IgD-negative memory B cell (primary cell): ENCODE measurements at regions not wholly inside any gene's neighbourhood (a gene's known extent, or its start where the extent isn't known, plus 50 kb on each side); places are given as distances from the start of the nearest gene placed in this dataset.

Source experiments
- H3K27ac Mint-ChIP-seq, 3 donors: one replicate each; pipeline ENCODE4 v1.8.0; 2020 to 2022; ENCODE audit warnings: mild to moderate bottlenecking in 3 of 3, mixed read lengths in 3 of 3, moderate library complexity in 1 of 3
- H3K27me3 Mint-ChIP-seq: one replicate; pipeline ENCODE4 v1.8.0; 2021; ENCODE audit warnings: mixed read lengths
- H3K36me3 Mint-ChIP-seq: one replicate; pipeline ENCODE4 v1.8.0; 2020; ENCODE audit warnings: mild to moderate bottlenecking, mixed read lengths
- H3K4me1 Mint-ChIP-seq, 3 donors: one replicate each; pipeline ENCODE4 v1.8.0; 2020 to 2022; ENCODE audit warnings: mixed read lengths in 3 of 3, mild to moderate bottlenecking in 1 of 3
- H3K4me3 Mint-ChIP-seq, 4 donors: one replicate each; pipeline ENCODE4 v1.8.0; 2020 to 2022; ENCODE audit warnings: mild to moderate bottlenecking in 4 of 4, mixed read lengths in 4 of 4, moderate library complexity in 3 of 4
- H3K9me3 Mint-ChIP-seq, 3 donors: one replicate each; pipeline ENCODE4 v1.8.0; 2020 to 2021; ENCODE audit warnings: mixed read lengths in 3 of 3, mild to moderate bottlenecking in 1 of 3

- Mint-ChIP-seq H3K4me1 (no peaks in the 10 kb centered on the region), H3K27ac (no peak overlapping the region), H3K4me3 (no peak overlapping the region), H3K27me3 (no peaks in the 10 kb centered on the region), H3K36me3 (no peaks in the 10 kb centered on the region), H3K9me3 (peaks cover under 1 to 7% (median 2%) of the 10 kb centered on the region in 3 donors)
Observed at GRCh38 chr4:31617667-31618066, 897.5 kb downstream of the PCDH7 start.

GRCh38 chr4:31620476-31620875 is 900.3 kb downstream of the PCDH7 start:
- H3K4me3 Mint-ChIP-seq: no peak overlapping the region
- peaks cover 3 to 6% (median 4%) of the 10 kb centered on the region in 3 donors for H3K9me3 Mint-ChIP-seq
- no peaks in the 10 kb centered on the region for H3K27me3 Mint-ChIP-seq
- H3K27ac Mint-ChIP-seq: no peak overlapping the region
- H3K36me3 Mint-ChIP-seq: no peaks in the 10 kb centered on the region
- H3K4me1 Mint-ChIP-seq: no peaks in the 10 kb centered on the region

- Mint-ChIP-seq H3K9me3 (peaks cover 0 to 8% (median 3%) of the 10 kb centered on the region in 3 donors), H3K36me3 (no peaks in the 10 kb centered on the region), H3K27me3 (no peaks in the 10 kb centered on the region), H3K4me3 (no peak overlapping the region), H3K4me1 (no peaks in the 10 kb centered on the region), H3K27ac (no peak overlapping the region)
Observed at GRCh38 chr4:31645236-31645635, 925.1 kb downstream of the PCDH7 start.

GRCh38 chr4:31647786-31648185 is 927.6 kb downstream of the PCDH7 start:
- Mint-ChIP-seq H3K4me3 (no peak overlapping the region), H3K9me3 (peaks cover 0 to 8% (median 3%) of the 10 kb centered on the region in 3 donors), H3K36me3 (no peaks in the 10 kb centered on the region), H3K27ac (no peak overlapping the region), H3K27me3 (no peaks in the 10 kb centered on the region), H3K4me1 (no peaks in the 10 kb centered on the region)

GRCh38 chr4:31649878-31650277 is 929.7 kb downstream of the PCDH7 start:
- Mint-ChIP-seq H3K4me3 (no peak overlapping the region), H3K4me1 (no peaks in the 10 kb centered on the region), H3K9me3 (peaks cover 0 to 6% (median 0%) of the 10 kb centered on the region in 3 donors), H3K27me3 (no peaks in the 10 kb centered on the region), H3K27ac (no peak overlapping the region), H3K36me3 (no peaks in the 10 kb centered on the region)

GRCh38 chr4:31651541-31651940 is 931.4 kb downstream of the PCDH7 start:
- Mint-ChIP-seq H3K27ac (no peak overlapping the region), H3K4me3 (no peak overlapping the region), H3K4me1 (no peaks in the 10 kb centered on the region), H3K27me3 (no peaks in the 10 kb centered on the region), H3K9me3 (peaks cover 0 to 6% (median 0%) of the 10 kb centered on the region in 3 donors), H3K36me3 (no peaks in the 10 kb centered on the region)

- Mint-ChIP-seq H3K27ac (no peak overlapping the region), H3K9me3 (peaks cover 0 to 3% (median 2%) of the 10 kb centered on the region in 3 donors), H3K27me3 (no peaks in the 10 kb centered on the region), H3K4me1 (no peaks in the 10 kb centered on the region), H3K4me3 (no peak overlapping the region), H3K36me3 (no peaks in the 10 kb centered on the region)
Observed at GRCh38 chr4:31655328-31655727, 935.2 kb downstream of the PCDH7 start.

- Mint-ChIP-seq H3K4me1 (no peaks in the 10 kb centered on the region), H3K4me3 (no peak overlapping the region), H3K27ac (no peak overlapping the region), H3K27me3 (no peaks in the 10 kb centered on the region), H3K36me3 (no peaks in the 10 kb centered on the region), H3K9me3 (peaks cover 0 to 3% (median 2%) of the 10 kb centered on the region in 3 donors)
Observed at GRCh38 chr4:31657859-31658570, 937.8 kb downstream of the PCDH7 start.

GRCh38 chr4:31660916-31661315 is 940.7 kb downstream of the PCDH7 start:
- Mint-ChIP-seq H3K36me3 (no peaks in the 10 kb centered on the region), H3K4me1 (no peaks in the 10 kb centered on the region), H3K4me3 (no peak overlapping the region), H3K9me3 (peaks cover 0 to 6% (median 4%) of the 10 kb centered on the region in 3 donors), H3K27ac (no peak overlapping the region), H3K27me3 (no peaks in the 10 kb centered on the region)

- Mint-ChIP-seq H3K27me3 (no peaks in the 10 kb centered on the region), H3K4me3 (peak overlapping the region in 1 of 4 donors; percentile 47), H3K36me3 (no peaks in the 10 kb centered on the region), H3K9me3 (peaks cover 3 to 4% (median 4%) of the 10 kb centered on the region in 3 donors), H3K27ac (no peak overlapping the region), H3K4me1 (no peaks in the 10 kb centered on the region)
Observed at GRCh38 chr4:31662951-31663350, 942.8 kb downstream of the PCDH7 start.

GRCh38 chr4:31667686-31668085 is 947.5 kb downstream of the PCDH7 start:
- Mint-ChIP-seq H3K36me3 (no peaks in the 10 kb centered on the region), H3K4me1 (no peaks in the 10 kb centered on the region), H3K27me3 (no peaks in the 10 kb centered on the region), H3K9me3 (peaks cover 2 to 6% (median 3%) of the 10 kb centered on the region in 3 donors), H3K4me3 (no peak overlapping the region), H3K27ac (no peak overlapping the region)

GRCh38 chr4:31674313-31674947 is 954.3 kb downstream of the PCDH7 start:
- Mint-ChIP-seq H3K36me3 (no peaks in the 10 kb centered on the region), H3K27ac (no peak overlapping the region), H3K27me3 (no peaks in the 10 kb centered on the region), H3K4me1 (no peaks in the 10 kb centered on the region), H3K9me3 (peaks cover 2 to 3% (median 2%) of the 10 kb centered on the region in 3 donors), H3K4me3 (no peak overlapping the region)

- no peaks in the 10 kb centered on the region for H3K27me3 Mint-ChIP-seq
- no peak overlapping the region for H3K4me3 Mint-ChIP-seq
- H3K4me1 Mint-ChIP-seq: no peaks in the 10 kb centered on the region
- H3K36me3 Mint-ChIP-seq: no peaks in the 10 kb centered on the region
- H3K27ac Mint-ChIP-seq: no peak overlapping the region
- H3K9me3 Mint-ChIP-seq: peaks cover 0 to 5% (median 3%) of the 10 kb centered on the region in 3 donors
Observed at GRCh38 chr4:31678356-31678755, 958.2 kb downstream of the PCDH7 start.

- Mint-ChIP-seq H3K9me3 (peaks cover 0 to 3% (median 0%) of the 10 kb centered on the region in 3 donors), H3K27me3 (no peaks in the 10 kb centered on the region), H3K36me3 (no peaks in the 10 kb centered on the region), H3K27ac (no peak overlapping the region), H3K4me3 (no peak overlapping the region), H3K4me1 (no peaks in the 10 kb centered on the region)
Observed at GRCh38 chr4:31682796-31683195, 962.6 kb downstream of the PCDH7 start.

- Mint-ChIP-seq H3K4me3 (no peak overlapping the region), H3K9me3 (peaks cover 0 to 4% (median 1%) of the 10 kb centered on the region in 3 donors), H3K27me3 (no peaks in the 10 kb centered on the region), H3K4me1 (no peaks in the 10 kb centered on the region), H3K27ac (no peak overlapping the region), H3K36me3 (no peaks in the 10 kb centered on the region)
Observed at GRCh38 chr4:31687717-31688342, 967.7 kb downstream of the PCDH7 start.
